Epithelial cell of proximal tubule (primary cell): ENCODE measurements at regions not wholly inside any gene's neighbourhood (a gene's known extent, or its start where the extent isn't known, plus 50 kb on each side); places are given as distances from the start of the nearest gene placed in this dataset.

Source experiments
- DNase-seq: peaks from one replicate; pipeline ENCODE4 v3.0.0-alpha.2; 2011; ENCODE audit warnings: low read depth
- H3K4me3 ChIP-seq: 2 replicates; pipeline ENCODE4 v1.5.1; 2011; ENCODE audit warnings: low read depth, mild to moderate bottlenecking, low read length
- CTCF ChIP-seq: conservative IDR thresholded peaks from 2 replicates; pipeline ENCODE4 v1.5.1; 2012; ENCODE audit warnings: low read depth, mild to moderate bottlenecking, low read length

GRCh38 chr2:155840661-155841060 lies 491.9 kb downstream of the NR4A2 start:
- H3K4me3 ChIP-seq = no peak overlapping the region
- TF ChIP-seq CTCF = no peak
- no peak for DNase-seq

- no peak for DNase-seq
Measured at GRCh38 chr2:155839991-155840390, 492.5 kb downstream of the NR4A2 start.

GRCh38 chr2:155839436-155839835 lies 493.1 kb downstream of the NR4A2 start:
- TF ChIP-seq CTCF = no peak
- H3K4me3 ChIP-seq = no peak overlapping the region
- no peak for DNase-seq

More at GRCh38 chr2:155839991-155840390, 492.5 kb downstream of the NR4A2 start:
- TF ChIP-seq CTCF = no peak
- no peak overlapping the region for H3K4me3 ChIP-seq

GRCh38 chr2:155836439-155836838 lies 496.1 kb downstream of the NR4A2 start:
- H3K4me3 ChIP-seq = no peak overlapping the region
- no peak for DNase-seq
- no peak for TF ChIP-seq CTCF

- DNase-seq = no peak
Measured at GRCh38 chr2:155830817-155831579, 501.5 kb downstream of the NR4A2 start.

GRCh38 chr2:155830351-155830750 lies 502.2 kb downstream of the NR4A2 start:
- no peak for TF ChIP-seq CTCF
- H3K4me3 ChIP-seq = no peak overlapping the region
- DNase-seq = no peak

More at GRCh38 chr2:155830817-155831579, 501.5 kb downstream of the NR4A2 start:
- no peak overlapping the region for H3K4me3 ChIP-seq
- no peak for TF ChIP-seq CTCF

GRCh38 chr2:155825876-155826275 lies 506.6 kb downstream of the NR4A2 start:
- no peak overlapping the region for H3K4me3 ChIP-seq

More at GRCh38 chr2:155825876-155826275, 506.6 kb downstream of the NR4A2 start:
- no peak for DNase-seq
- no peak for TF ChIP-seq CTCF
